Sigmoid colon (tissue), 6 donors: ENCODE measurements at regions not wholly inside any gene's neighbourhood (a gene's known extent, or its start where the extent isn't known, plus 50 kb on each side); places are given as distances from the start of the nearest gene placed in this dataset.
"Not testable (repeated sequence)": the region's sequence is repeated elsewhere in the genome, so short reads cannot be mapped to it uniquely, and the experiment has no call there.

Source experiments
- DNase-seq: peaks from one replicate; pipeline ENCODE4 v3.0.0-alpha.2; 2019
- H3K27ac ChIP-seq, 4 donors: fragments of 200-600 bp; sonication (generic); one replicate each; pipeline ENCODE4 v1.5.1; 2016 to 2019; ENCODE audit warnings: mild to moderate bottlenecking in 1 of 4
- H3K27me3 ChIP-seq, 3 donors: fragments of 200-600 bp; sonication (generic); one replicate each; pipeline ENCODE4 v1.5.1; 2019; ENCODE audit warnings: mild to moderate bottlenecking in 1 of 3
- H3K36me3 ChIP-seq, 4 donors: fragments of 200-600 bp; sonication (generic); one replicate each; pipeline ENCODE4 v1.5.1; 2016 to 2019
- H3K4me1 ChIP-seq, 4 donors: fragments of 200-600 bp; sonication (generic); one replicate each; pipeline ENCODE4 v1.5.1; 2017 to 2019
- H3K4me3 ChIP-seq, 4 donors: fragments of 200-600 bp; sonication (generic); one replicate each; pipeline ENCODE4 v1.5.1; 2017 to 2019; ENCODE audit warnings: mild to moderate bottlenecking in 2 of 4, moderate library complexity in 1 of 4
- H3K9me3 ChIP-seq, 4 donors: fragments of 200-600 bp in 3 of 4; sonication (generic) in 3 of 4; one replicate each; pipeline versions ENCODE4 v1.5.1 to v1.6.1; 2013 to 2019
- CTCF ChIP-seq, 4 experiments: fragments of 450-650 bp in 3 of 4; fragments of 200-600 bp in 1 of 4; IDR thresholded peaks; one replicate each; pipeline ENCODE4 v1.5.1; 2016 to 2019; ENCODE audit warnings: antibody characterized with exemption in 4 of 4, mild to moderate bottlenecking in 3 of 4, moderate library complexity in 2 of 4
- EP300 ChIP-seq, 4 donors: sonication (generic); formaldehyde crosslinking; IDR thresholded peaks; one replicate each; pipeline ENCODE4 v1.6.1; 2017; ENCODE audit warnings: antibody characterized with exemption in 4 of 4
- POLR2A ChIP-seq, 2 donors: fragments of 450-650 bp; IDR thresholded peaks; one replicate each; pipeline ENCODE4 v1.6.1; 2016; ENCODE audit warnings: antibody characterized with exemption in 2 of 2, mild to moderate bottlenecking in 2 of 2, moderate library complexity in 2 of 2
- POLR2AphosphoS5 ChIP-seq, 4 donors: sonication (generic); formaldehyde crosslinking; IDR thresholded peaks; one replicate each; pipeline ENCODE4 v1.6.1; 2017; ENCODE audit warnings: antibody characterized with exemption in 4 of 4
- WGBS, 2 donors: extraction: QIAGEN DNeasy Blood & Tissue Kit; methylation state at CpG; one replicate each; pipeline ENCODE4 v1.1.7; 2013; 5-methylcytosine and 5-hydroxymethylcytosine counted together
- intact Hi-C: fragments of 100-400 bp; cut with DNase I; formaldehyde crosslinking; loops from one replicate; pipeline ENCODE4 v1.15.1; 2023
- donor health status: healthy with polysubstance abuse.
- donor health status: healthy.

GRCh38 chrX:66766318-66766717, 127.4 kb upstream of the EDA2R start:
- TF ChIP-seq EP300 (IDR thresholded peaks at IDR 0.05): no peak
- TF ChIP-seq POLR2AphosphoS5 (IDR thresholded peaks at IDR 0.05): no peak
- no peak for TF ChIP-seq POLR2A (IDR thresholded peaks at IDR 0.05)
- TF ChIP-seq CTCF (IDR thresholded peaks at IDR 0.05): no peak
- no peaks in the 10 kb centered on the region for H3K9me3 ChIP-seq
- no peak overlapping the region for H3K4me3 ChIP-seq
- intact Hi-C loops: no loop called here
- DNase-seq: no peak
- no peaks in the 10 kb centered on the region for H3K27me3 ChIP-seq
- 82 to 83% methylated on average over 3 of the region's 3 CpGs for WGBS, 2 donors
- H3K36me3 ChIP-seq: no peaks in the 10 kb centered on the region
- no peaks in the 10 kb centered on the region for H3K4me1 ChIP-seq
- no peak overlapping the region for H3K27ac ChIP-seq

GRCh38 chrX:66760651-66761050, 121.8 kb upstream of the EDA2R start:
- no peaks in the 10 kb centered on the region for H3K4me1 ChIP-seq
- H3K9me3 ChIP-seq: no peaks in the 10 kb centered on the region
- no peak for TF ChIP-seq CTCF (IDR thresholded peaks at IDR 0.05)
- TF ChIP-seq POLR2AphosphoS5 (IDR thresholded peaks at IDR 0.05): no peak
- TF ChIP-seq POLR2A (IDR thresholded peaks at IDR 0.05): no peak
- no peak for TF ChIP-seq EP300 (IDR thresholded peaks at IDR 0.05)
- H3K27me3 ChIP-seq: no peaks in the 10 kb centered on the region
- intact Hi-C loops: no loop called here
- H3K4me3 ChIP-seq: no peak overlapping the region
- H3K27ac ChIP-seq: no peak overlapping the region
- no peaks in the 10 kb centered on the region for H3K36me3 ChIP-seq
- no peak for DNase-seq
- 39 to 57% methylated on average over 1 of the region's 1 CpG for WGBS, 2 donors

GRCh38 chrX:66756717-66757116, 117.8 kb upstream of the EDA2R start:
- H3K4me3 ChIP-seq: no peak overlapping the region
- no peak for TF ChIP-seq POLR2AphosphoS5 (IDR thresholded peaks at IDR 0.05)
- no peak for TF ChIP-seq CTCF (IDR thresholded peaks at IDR 0.05)
- TF ChIP-seq POLR2A (IDR thresholded peaks at IDR 0.05): no peak
- TF ChIP-seq EP300 (IDR thresholded peaks at IDR 0.05): no peak
- no peak for DNase-seq
- intact Hi-C loops: no loop called here
- WGBS, 2 donors: 14 to 72% methylated on average over 1 of the region's 1 CpG
- no peaks in the 10 kb centered on the region for H3K4me1 ChIP-seq
- no peaks in the 10 kb centered on the region for H3K9me3 ChIP-seq
- H3K27ac ChIP-seq: no peak overlapping the region
- no peaks in the 10 kb centered on the region for H3K27me3 ChIP-seq
- no peaks in the 10 kb centered on the region for H3K36me3 ChIP-seq

GRCh38 chrX:66751136-66751782, 112.4 kb upstream of the EDA2R start:
- WGBS, 2 donors: 20 to 51% methylated on average over 2 of the region's 2 CpGs
- no peaks in the 10 kb centered on the region for H3K27me3 ChIP-seq
- no peaks in the 10 kb centered on the region for H3K36me3 ChIP-seq
- no peak for DNase-seq
- H3K9me3 ChIP-seq: no peaks in the 10 kb centered on the region
- intact Hi-C loops: no loop called here
- H3K4me3 ChIP-seq: no peak overlapping the region
- H3K27ac ChIP-seq: no peak overlapping the region
- no peaks in the 10 kb centered on the region for H3K4me1 ChIP-seq
- TF ChIP-seq POLR2AphosphoS5 (IDR thresholded peaks at IDR 0.05) (no peak), CTCF (IDR thresholded peaks at IDR 0.05) (no peak), EP300 (IDR thresholded peaks at IDR 0.05) (no peak), POLR2A (IDR thresholded peaks at IDR 0.05) (no peak)

GRCh38 chrX:66744519-66744918, 105.6 kb upstream of the EDA2R start:
- WGBS, 2 donors: 88 to 90% methylated on average over 1 of the region's 1 CpG
- H3K4me3 ChIP-seq, H3K4me1 ChIP-seq, DNase-seq, H3K9me3 ChIP-seq, H3K36me3 ChIP-seq, H3K27me3 ChIP-seq, intact Hi-C loops, H3K27ac ChIP-seq: not testable (repeated sequence)
